H1 (cell line): ENCODE measurements at regions not wholly inside any gene's neighbourhood (a gene's known extent, or its start where the extent isn't known, plus 50 kb on each side); places are given as distances from the start of the nearest gene placed in this dataset.

Source experiments
- CTCF ChIA-PET: fragments of 300-600 bp; sonication (Branson Sonifier 250); formaldehyde crosslinking; loops from one replicate; lab custom pipeline; 2021; ENCODE audit not compliant: partially characterized antibody; lab: Charles Lee
- POLR2A ChIA-PET: fragments of 300-600 bp; sonication (Branson Sonifier 250); formaldehyde crosslinking; loops from one replicate; lab custom pipeline; 2021; ENCODE audit warnings: inconsistent platforms; ENCODE audit not compliant: partially characterized antibody; lab: Charles Lee
- DNase-seq, 2 experiments: peaks; one replicate each; pipeline versions ENCODE4 v3.0.0 to v3.0.0-alpha.2; 2010 to 2022; ENCODE audit warnings: low spot score in 2 of 2, low read depth in 1 of 2, mixed read lengths in 1 of 2
- FAIRE-seq: peaks from 2 replicates; lab custom pipeline; 2011; peaks lifted over from hg19 to GRCh38; lab: Jason Lieb, UNC
- H2AFZ ChIP-seq: 2 replicates; pipeline ENCODE4 v1.8.1; 2012; ENCODE audit warnings: low read length, inconsistent platforms
- H2AK5ac ChIP-seq: 2 replicates; pipeline ENCODE4 v1.6.1; 2013; ENCODE audit warnings: low read depth, low read length
- H2BK120ac ChIP-seq: replicated peaks from 2 replicates; pipeline ENCODE3; 2013; ENCODE audit warnings: low read depth, low read length, inconsistent platforms
- H2BK12ac ChIP-seq: 2 replicates; pipeline ENCODE4 v1.6.1; 2013; ENCODE audit warnings: low read depth, low read length
- H2BK15ac ChIP-seq: 2 replicates; pipeline ENCODE4 v1.6.1; 2013; ENCODE audit warnings: low read length
- H2BK20ac ChIP-seq: 2 replicates; pipeline ENCODE4 v1.6.1; 2013; ENCODE audit warnings: low read length
- H2BK5ac ChIP-seq: 2 replicates; pipeline ENCODE4 v1.6.1; 2013; ENCODE audit warnings: low read depth, low read length
- H3K14ac ChIP-seq: 2 replicates; pipeline ENCODE4 v1.6.1; 2013; ENCODE audit warnings: inconsistent platforms; ENCODE audit not compliant: insufficient read length
- H3K18ac ChIP-seq: 2 replicates; pipeline ENCODE4 v1.6.1; 2013; ENCODE audit warnings: low read length; ENCODE audit errors: extremely low read depth
- H3K23ac ChIP-seq: 2 replicates; pipeline ENCODE4 v1.6.1; 2013; ENCODE audit warnings: inconsistent platforms; ENCODE audit not compliant: insufficient read length
- H3K23me2 ChIP-seq: 2 replicates; pipeline ENCODE4 v1.6.1; 2013; ENCODE audit warnings: low read depth, low read length
- H3K27ac ChIP-seq: 2 replicates; pipeline ENCODE4 v1.6.1; 2011; ENCODE audit warnings: low read depth, low read length, inconsistent platforms
- H3K27me3 ChIP-seq, 4 experiments: replicated peaks in 1 of 4; 1 replicate in 1 of 4; 2 replicates in 3 of 4; pipeline versions ENCODE4 v1.6.1 to v1.8.1; 2011 to 2013; ENCODE audit warnings: low read length in 3 of 4, mild to moderate bottlenecking in 3 of 4, inconsistent platforms in 2 of 4, mixed read lengths in 2 of 4, moderate library complexity in 1 of 4; ENCODE audit not compliant: control insufficient read depth in 3 of 4, insufficient read depth in 3 of 4; ENCODE audit errors: extremely low read depth in 1 of 4
- H3K36me3 ChIP-seq, 4 experiments: 2 replicates each; pipeline versions ENCODE4 v1.6.1 to v1.8.1; 2011 to 2013; ENCODE audit warnings: mild to moderate bottlenecking in 4 of 4, low read length in 3 of 4, moderate library complexity in 2 of 4, control low read depth in 1 of 4, inconsistent platforms in 1 of 4; ENCODE audit not compliant: insufficient read depth in 4 of 4, control insufficient read depth in 2 of 4
- H3K4ac ChIP-seq: replicated peaks from 2 replicates; pipeline ENCODE3; 2013; ENCODE audit warnings: low read length, low read depth, mixed read lengths, inconsistent platforms; ENCODE audit not compliant: insufficient read length
- H3K4me1 ChIP-seq, 4 experiments: replicated peaks in 1 of 4; 1 replicate in 1 of 4; 2 replicates in 3 of 4; pipeline versions ENCODE4 v1.6.1 to v1.8.1; 2011 to 2013; ENCODE audit warnings: low read length in 3 of 4, inconsistent platforms in 2 of 4, mixed read lengths in 1 of 4; ENCODE audit not compliant: insufficient read depth in 4 of 4, control insufficient read depth in 3 of 4
- H3K4me2 ChIP-seq, 2 experiments: 2 replicates each; pipeline versions ENCODE4 v1.6.1 to v1.8.1; 2011 to 2013; ENCODE audit warnings: low read depth in 2 of 2, low read length in 2 of 2, control low read depth in 1 of 2, inconsistent platforms in 1 of 2, mild to moderate bottlenecking in 1 of 2; ENCODE audit not compliant: insufficient read depth in 1 of 2
- H3K4me3 ChIP-seq, 4 experiments: fragments of 200-600, 300-600 bp in 1 of 4; sonication (generic), shearing (Covaris generic), sonication (Bioruptor Twin) in 1 of 4; 2 replicates each; pipeline versions ENCODE4 v1.5.1 to v1.8.1; 2011 to 2016; ENCODE audit warnings: low read length in 4 of 4, low read depth in 3 of 4, control low read depth in 2 of 4, inconsistent platforms in 2 of 4, mild to moderate bottlenecking in 2 of 4, mixed read lengths in 1 of 4, moderate library complexity in 1 of 4; ENCODE audit not compliant: insufficient read depth in 2 of 4; ENCODE audit errors: extremely low read depth in 1 of 4
- H3K56ac ChIP-seq: replicated peaks from 2 replicates; pipeline ENCODE3; 2013; ENCODE audit warnings: low read depth, mild to moderate bottlenecking, mixed read lengths, low read length, inconsistent platforms; ENCODE audit not compliant: insufficient read length
- H3K79me1 ChIP-seq: 2 replicates; pipeline ENCODE4 v1.6.1; 2013; ENCODE audit warnings: low read depth, low read length, control low read depth
- H3K79me2 ChIP-seq, 2 experiments: 2 replicates each; pipeline versions ENCODE4 v1.6.1 to v1.8.1; 2012 to 2013; ENCODE audit warnings: low read length in 2 of 2, mild to moderate bottlenecking in 2 of 2, inconsistent platforms in 1 of 2; ENCODE audit not compliant: insufficient read depth in 2 of 2, control insufficient read depth in 1 of 2
- H3K9ac ChIP-seq, 4 experiments: replicated peaks in 1 of 4; 1 replicate in 1 of 4; 2 replicates in 3 of 4; pipeline versions ENCODE4 v1.6.1 to v1.8.1; 2011 to 2013; ENCODE audit warnings: low read depth in 3 of 4, low read length in 3 of 4, control low read depth in 2 of 4, mild to moderate bottlenecking in 2 of 4, moderate library complexity in 2 of 4, inconsistent platforms in 1 of 4; ENCODE audit errors: extremely low read depth in 1 of 4
- H3K9me3 ChIP-seq, 2 experiments: 2 replicates each; pipeline versions ENCODE4 v1.6.1 to v1.8.1; 2012 to 2013; ENCODE audit warnings: mild to moderate bottlenecking in 2 of 2, moderate library complexity in 2 of 2, control low read depth in 1 of 2, inconsistent platforms in 1 of 2, low read depth in 1 of 2, low read length in 1 of 2, mixed read lengths in 1 of 2; ENCODE audit not compliant: insufficient read depth in 2 of 2
- H4K20me1 ChIP-seq, 2 experiments: replicated peaks in 1 of 2; 2 replicates each; pipeline versions ENCODE3 to v1.8.1; 2011 to 2013; ENCODE audit warnings: inconsistent platforms in 2 of 2, low read length in 2 of 2, mild to moderate bottlenecking in 1 of 2; ENCODE audit not compliant: insufficient read depth in 2 of 2, control insufficient read depth in 1 of 2
- H4K5ac ChIP-seq: 2 replicates; pipeline ENCODE4 v1.6.1; 2013; ENCODE audit warnings: low read length, low read depth, mixed read lengths, inconsistent platforms; ENCODE audit not compliant: insufficient read length
- H4K8ac ChIP-seq: 2 replicates; pipeline ENCODE4 v1.8.0; 2013; ENCODE audit warnings: mild to moderate bottlenecking, moderate library complexity, low read length, inconsistent platforms; ENCODE audit not compliant: insufficient read depth; ENCODE audit errors: extremely low read depth
- H4K91ac ChIP-seq: replicated peaks from 2 replicates; pipeline ENCODE3; 2013; ENCODE audit warnings: low read length, mixed read lengths, inconsistent platforms; ENCODE audit not compliant: insufficient read length
- ASH2L ChIP-seq: fragments of 200-600, 300-600 bp; sonication (generic); IDR thresholded peaks from one replicate; pipeline ENCODE4 v1.7.1; 2017; ENCODE audit warnings: low read length
- CBX5 ChIP-seq: fragments of 300-800, 300-1000 bp; sonication (generic); IDR thresholded peaks from 2 replicates; pipeline ENCODE4 v1.7.1; 2016; ENCODE audit warnings: antibody characterized with exemption, low read length, low read depth
- CBX8 ChIP-seq: fragments of 300-800, 300-1000 bp; sonication (generic); IDR thresholded peaks from 2 replicates; pipeline ENCODE4 v1.7.1; 2016; ENCODE audit warnings: low read depth, low read length, borderline replicate concordance
- GABPA ChIP-seq: IDR thresholded peaks from 2 replicates; pipeline ENCODE4 v1.6.1; 2011; ENCODE audit warnings: mild to moderate bottlenecking, low read length, moderate library complexity, borderline replicate concordance; ENCODE audit not compliant: insufficient read depth
- KDM1A ChIP-seq: fragments of 200-600, 300-600 bp; sonication (generic); IDR thresholded peaks from 2 replicates; pipeline ENCODE4 v1.7.1; 2016; ENCODE audit warnings: mild to moderate bottlenecking, low read length, borderline replicate concordance
- POU5F1 ChIP-seq: IDR thresholded peaks from 2 replicates; pipeline ENCODE4 v1.6.1; 2011; ENCODE audit warnings: low read depth, mild to moderate bottlenecking, low read length, moderate library complexity
- SIN3A ChIP-seq, 2 experiments: IDR thresholded peaks in 1 of 2; conservative IDR thresholded peaks in 1 of 2; 2 replicates each; pipeline ENCODE4 v1.6.1; 2011 to 2012; ENCODE audit warnings: low read length in 2 of 2, improper control_type of control experiment in 1 of 2, low read depth in 1 of 2, mild to moderate bottlenecking in 1 of 2
- SP1 ChIP-seq: IDR thresholded peaks from 2 replicates; pipeline ENCODE4 v1.6.1; 2011; ENCODE audit warnings: low read depth, low read length
- TAF7 ChIP-seq: optimal IDR thresholded peaks from 2 replicates; pipeline ENCODE3; 2011; ENCODE audit warnings: low read depth, mild to moderate bottlenecking, inconsistent platforms, low read length, moderate library complexity, borderline replicate concordance
- ZNF274 ChIP-seq: IDR thresholded peaks from 2 replicates; pipeline ENCODE4 v1.7.0; 2012; ENCODE audit warnings: low read length, borderline replicate concordance; ENCODE audit errors: extremely low read depth
- WGBS, 2 experiments: shearing (Covaris generic) in 1 of 2; methylation state at CpG; one replicate each; pipeline versions ENCODE4 v1.1.6 to v1.1.7; 2013 to 2015; ENCODE audit warnings: low lambda C conversion rate in 2 of 2, mixed read lengths in 2 of 2, inconsistent platforms in 1 of 2, low coverage in 1 of 2, missing lambda C conversion rate in 1 of 2; ENCODE audit not compliant: insufficient replicate concordance in 2 of 2, insufficient coverage in 1 of 2, insufficient read length in 1 of 2; ENCODE audit errors: extremely low coverage in 1 of 2, missing lambda C conversion rate in 1 of 2; 5-methylcytosine and 5-hydroxymethylcytosine counted together
- TF ChIP-seq, protein P1 (sequence below): IDR thresholded peaks from 2 replicates; pipeline ENCODE4 v1.6.1; 2012; ENCODE audit warnings: inconsistent platforms

GRCh38 chr20:51318058-51318949 is 224.2 kb downstream of the NFATC2 start:
- no peak overlapping the region for H3K4me3 ChIP-seq
- no peaks in the 10 kb centered on the region for H3K23me2 ChIP-seq
- peak overlapping the region; percentile 55; the same call in 1 of the 2 replicates for H2BK15ac ChIP-seq
- H3K18ac ChIP-seq, result peak overlapping the region; percentile 25; the same call in 1 of the 2 replicates
- no peak overlapping the region for H4K5ac ChIP-seq
- H3K4ac ChIP-seq, result no peak overlapping the region
- no peaks in the 10 kb centered on the region for H3K79me1 ChIP-seq
- WGBS, 2 experiments, result 53% methylated on average over 27 of the region's 27 CpGs; no CpG with 5 or more reads in 1 of the 2 experiments
- no peak overlapping the region for H3K27ac ChIP-seq
- no peaks in the 10 kb centered on the region for H3K9me3 ChIP-seq
- peak; percentile 43 to 98 for DNase-seq
- H2AFZ ChIP-seq, result peak overlapping the region; percentile 95
- H3K23ac ChIP-seq, result no peak overlapping the region
- H2BK5ac ChIP-seq, result peak overlapping the region; percentile 76; the same call in 1 of the 2 replicates
- peak overlapping the region; percentile 90 for H2BK12ac ChIP-seq
- H4K91ac ChIP-seq, result no peak overlapping the region
- H4K20me1 ChIP-seq, result peaks cover 0 to 3% of the 10 kb centered on the region in 2 experiments
- no peak overlapping the region; the same call in 1 of the 2 replicates for H2AK5ac ChIP-seq
- POLR2A ChIA-PET, result interaction anchor here (1.1 to 1.2 kb wide), 2 partner anchors 337 to 360 kb away, joined by 3 to 4 read pairs; partner anchors contain the start of genes DPM1 and MOCS3
- peaks cover 0 to 9% (median 6%) of the 10 kb centered on the region in 4 experiments; a peak in 4 of 7 replicates for H3K27me3 ChIP-seq
- H2BK120ac ChIP-seq, result no peak overlapping the region
- no peak overlapping the region for H3K9ac ChIP-seq
- 0 out of 2 replicates have a peak overlapping the region, but pooled peaks have one; percentile 25 for H4K8ac ChIP-seq
- CTCF ChIA-PET, result interaction anchor here (0.6 to 7.1 kb wide), 46 partner anchors 8 to 630 kb away, joined by 3 to 111 read pairs (median 3); no protein-coding TSS in a partner anchor
- no peak for FAIRE-seq
- H3K4me2 ChIP-seq, result no peak overlapping the region; a peak in 1 of 4 replicates
- no peak overlapping the region for H3K14ac ChIP-seq
- no peaks in the 10 kb centered on the region for H3K36me3 ChIP-seq
- peak overlapping the region; percentile 43; the same call in 1 of the 2 replicates for H2BK20ac ChIP-seq
- no peak overlapping the region for H3K56ac ChIP-seq
- no peaks in the 10 kb centered on the region for H3K79me2 ChIP-seq
- H3K4me1 ChIP-seq, result peaks cover 0 to 21% (median 8%) of the 10 kb centered on the region in 4 experiments; a peak in 6 of 7 replicates
- TF ChIP-seq SIN3A (conservative IDR thresholded peaks at IDR 0.05 in 1 of 2, IDR thresholded peaks at IDR 0.05 in 1 of 2; ENCODE audit: low read depth in 1 of 2, low read length in 2 of 2) (no peak), ZNF274 (no peak), SP1 (no peak), KDM1A (no peak; the same call in 1 of the 2 replicates), TAF7 (no peak), POU5F1 (no peak), CBX5 (no peak), CBX8 (no peak), GABPA (no peak), ASH2L (no peak)
- TF ChIP-seq, protein P1, sequence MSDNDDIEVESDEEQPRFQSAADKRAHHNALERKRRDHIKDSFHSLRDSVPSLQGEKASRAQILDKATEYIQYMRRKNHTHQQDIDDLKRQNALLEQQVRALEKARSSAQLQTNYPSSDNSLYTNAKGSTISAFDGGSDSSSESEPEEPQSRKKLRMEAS, result peak; percentile 57
